ENCODE measurements at regions not wholly inside any gene's neighbourhood (a gene's known extent, or its start where the extent isn't known, plus 50 kb on each side); places are given as distances from the start of the nearest gene placed in this dataset.

- RAD21 ChIA-PET (ENCODE audit: low non-redundant PET in 1 of 2, low total read pairs in 2 of 2, uncharacterized antibody in 2 of 2, unreplicated experiment in 2 of 2): no interaction called here
- TF ChIP-seq ATF3 (IDR thresholded peaks at IDR 0.05): no peak
- no peak for TF ChIP-seq CBX3 (IDR thresholded peaks at IDR 0.05; ENCODE audit: low read depth)
- TF ChIP-seq EGR1 (IDR thresholded peaks at IDR 0.05; ENCODE audit: low read depth): no peak
- TF ChIP-seq POLR2AphosphoS5 (IDR thresholded peaks at IDR 0.05; ENCODE audit: low read depth, low read length): no peak
- TF ChIP-seq SRF (IDR thresholded peaks at IDR 0.05; ENCODE audit: low read depth): no peak
- no peak for TF ChIP-seq SIN3A (IDR thresholded peaks at IDR 0.05; ENCODE audit: low read depth)
- no peak for TF ChIP-seq CTCF (IDR thresholded peaks at IDR 0.05 in 2 of 3, conservative IDR thresholded peaks at IDR 0.05 in 1 of 3; ENCODE audit: borderline replicate concordance in 1 of 3, insufficient read depth in 1 of 3, low read depth in 2 of 3, low read length in 2 of 3)
- TF ChIP-seq ZBTB33 (IDR thresholded peaks at IDR 0.05; ENCODE audit: extremely low read depth, insufficient replicate concordance, low read length): no peak
- no peak for TF ChIP-seq CEBPB (IDR thresholded peaks at IDR 0.05; ENCODE audit: low read depth)
- TF ChIP-seq FOSL1 (IDR thresholded peaks at IDR 0.05; ENCODE audit: low read depth): no peak
- TF ChIP-seq ZFX (IDR thresholded peaks at IDR 0.05): no peak
- TF ChIP-seq ZNF274 (IDR thresholded peaks at IDR 0.05; ENCODE audit: low read depth, low read length): no peak
- no peak for TF ChIP-seq REST (IDR thresholded peaks at IDR 0.05; ENCODE audit: low read depth)
- no peak for TF ChIP-seq RAD21 (IDR thresholded peaks at IDR 0.05; ENCODE audit: low read depth)
- TF ChIP-seq EZH2 (IDR thresholded peaks at IDR 0.05): no peak
- TF ChIP-seq ELF1 (IDR thresholded peaks at IDR 0.05; ENCODE audit: borderline replicate concordance, low read depth): no peak
- no peak for TF ChIP-seq JUND (IDR thresholded peaks at IDR 0.05)
- TF ChIP-seq EZH2phosphoT487 (IDR thresholded peaks at IDR 0.05; ENCODE audit: borderline replicate concordance): no peak
- TF ChIP-seq POLR2A (IDR thresholded peaks at IDR 0.05; ENCODE audit: borderline replicate concordance, extremely low read depth, insufficient read depth, insufficient read length): no peak
- no peak for TF ChIP-seq MAX (IDR thresholded peaks at IDR 0.05)
- Histone ChIP-seq H3K9ac (ENCODE audit: low read length) (no peak overlapping the region), H3K4me3 (replicated peaks in 1 of 2; ENCODE audit: low read depth in 1 of 2, low read length in 2 of 2) (no peak overlapping the region), H3K27me3 (ENCODE audit: insufficient read depth, low read length) (peaks cover 7% of the 10 kb centered on the region; the same call in 1 of the 2 replicates), H4K20me1 (ENCODE audit: insufficient read depth) (no peaks in the 10 kb centered on the region), H3K36me3 (ENCODE audit: control insufficient read depth in 1 of 2, insufficient read depth in 2 of 2, low read length in 2 of 2) (no peaks in the 10 kb centered on the region), H3K4me2 (ENCODE audit: low read length) (no peak overlapping the region), H2AFZ (ENCODE audit: low read depth, low read length, poor library complexity, severe bottlenecking) (no peak overlapping the region), H3K27ac (ENCODE audit: low read depth, low read length) (no peak overlapping the region), H3K9me3 (ENCODE audit: control insufficient read depth in 1 of 2, insufficient read depth in 1 of 2, low read depth in 1 of 2, low read length in 2 of 2) (no peaks in the 10 kb centered on the region), H3K9me2 (ENCODE audit: insufficient read depth) (no peaks in the 10 kb centered on the region), H3K4me1 (ENCODE audit: control insufficient read depth in 1 of 2, insufficient read depth in 2 of 2, low read length in 2 of 2) (no peaks in the 10 kb centered on the region), H3K79me2 (ENCODE audit: insufficient read depth, low read length) (no peaks in the 10 kb centered on the region)
- CTCF ChIA-PET: no interaction called here
- no TSS peak for BruUV-seq (replicated peaks)
- ATAC-seq: no peak
- POLR2A ChIA-PET: no interaction called here
- DNase-seq (ENCODE audit: low read depth, low spot score): no peak
- intact Hi-C loops (cut with micrococcal nuclease): no loop called here
These were observed 248.7 kb upstream of the ARHGAP42 start for GRCh38 chr11:100438376-100438775.
